ENCODE measurements at regions not wholly inside any gene's neighbourhood (a gene's known extent, or its start where the extent isn't known, plus 50 kb on each side); places are given as distances from the start of the nearest gene placed in this dataset.
"Not testable (repeated sequence)": the region's sequence is repeated elsewhere in the genome, so short reads cannot be mapped to it uniquely, and the experiment has no call there.

- Mint-ChIP-seq H3K36me3 (ENCODE audit: insufficient read depth in 2 of 2) (no peaks in the 10 kb centered on the region), H3K27me3 (ENCODE audit: low read depth) (no peaks in the 10 kb centered on the region), H3K4me1 (ENCODE audit: low read depth) (no peaks in the 10 kb centered on the region), H3K27ac (no peak overlapping the region), H3K9me3 (no peaks in the 10 kb centered on the region), H3K4me3 (no peak overlapping the region)
- DNase-seq, result no peak
- ATAC-seq (replicated peaks in 1 of 2), result no peak
Measured at GRCh38 chr3:15919971-15920370, 122.2 kb upstream of the ANKRD28 start.

GRCh38 chr3:15923640-15924405, 126.0 kb upstream of the ANKRD28 start:
- H3K36me3 Mint-ChIP-seq (ENCODE audit: insufficient read depth in 2 of 2), result no peaks in the 10 kb centered on the region
- H3K9me3 Mint-ChIP-seq, result no peaks in the 10 kb centered on the region
- DNase-seq (peak in 1 of 2 donors; percentile 4), ATAC-seq (replicated peaks in 1 of 2) (peak; percentile 49 to 51)
- H3K4me1 Mint-ChIP-seq (ENCODE audit: low read depth), result no peaks in the 10 kb centered on the region
- no peak overlapping the region for H3K27ac Mint-ChIP-seq
- H3K4me3 Mint-ChIP-seq, result no peak overlapping the region
- no peaks in the 10 kb centered on the region for H3K27me3 Mint-ChIP-seq (ENCODE audit: low read depth)

- Mint-ChIP-seq H3K27ac (no peak overlapping the region), H3K9me3 (no peaks in the 10 kb centered on the region), H3K27me3 (ENCODE audit: low read depth) (no peaks in the 10 kb centered on the region), H3K36me3 (ENCODE audit: insufficient read depth in 2 of 2) (no peaks in the 10 kb centered on the region), H3K4me3 (no peak overlapping the region), H3K4me1 (ENCODE audit: low read depth) (no peaks in the 10 kb centered on the region)
- ATAC-seq (replicated peaks in 1 of 2) (no peak), DNase-seq (no peak)
Measured at GRCh38 chr3:15924914-15925313, 127.1 kb upstream of the ANKRD28 start.

GRCh38 chr3:15926871-15927270, 129.1 kb upstream of the ANKRD28 start:
- Mint-ChIP-seq H3K27ac (no peak overlapping the region), H3K9me3 (no peaks in the 10 kb centered on the region), H3K4me3 (no peak overlapping the region), H3K36me3 (ENCODE audit: insufficient read depth in 2 of 2) (no peaks in the 10 kb centered on the region), H3K4me1 (ENCODE audit: low read depth) (no peaks in the 10 kb centered on the region), H3K27me3 (ENCODE audit: low read depth) (no peaks in the 10 kb centered on the region)
- ATAC-seq (replicated peaks in 1 of 2), result no peak
- no peak for DNase-seq

GRCh38 chr3:15927969-15928368, 130.2 kb upstream of the ANKRD28 start:
- H3K36me3 Mint-ChIP-seq (ENCODE audit: insufficient read depth in 2 of 2), result no peaks in the 10 kb centered on the region
- no peaks in the 10 kb centered on the region for H3K9me3 Mint-ChIP-seq
- no peaks in the 10 kb centered on the region for H3K4me1 Mint-ChIP-seq (ENCODE audit: low read depth)
- ATAC-seq (replicated peaks in 1 of 2) (no peak), DNase-seq (no peak)
- H3K27ac Mint-ChIP-seq, result no peak overlapping the region
- H3K4me3 Mint-ChIP-seq, result no peak overlapping the region
- H3K27me3 Mint-ChIP-seq (ENCODE audit: low read depth), result no peaks in the 10 kb centered on the region

GRCh38 chr3:15929944-15930571, 132.3 kb upstream of the ANKRD28 start:
- Mint-ChIP-seq H3K36me3 (ENCODE audit: insufficient read depth in 2 of 2) (no peaks in the 10 kb centered on the region), H3K4me1 (ENCODE audit: low read depth) (no peaks in the 10 kb centered on the region), H3K9me3 (no peaks in the 10 kb centered on the region), H3K27ac (no peak overlapping the region), H3K27me3 (ENCODE audit: low read depth) (no peaks in the 10 kb centered on the region), H3K4me3 (no peak overlapping the region)
- no peak for DNase-seq
- ATAC-seq (replicated peaks in 1 of 2), result no peak

- Mint-ChIP-seq H3K9me3 (no peaks in the 10 kb centered on the region), H3K36me3 (ENCODE audit: insufficient read depth in 2 of 2) (no peaks in the 10 kb centered on the region), H3K4me3 (no peak overlapping the region), H3K27ac (no peak overlapping the region), H3K27me3 (ENCODE audit: low read depth) (no peaks in the 10 kb centered on the region), H3K4me1 (ENCODE audit: low read depth) (no peaks in the 10 kb centered on the region)
- ATAC-seq (replicated peaks in 1 of 2) (no peak), DNase-seq (no peak)
Measured at GRCh38 chr3:15932348-15933300, 134.8 kb upstream of the ANKRD28 start.

- Mint-ChIP-seq H3K27me3 (ENCODE audit: low read depth) (no peaks in the 10 kb centered on the region), H3K27ac (no peak overlapping the region), H3K36me3 (ENCODE audit: insufficient read depth in 2 of 2) (no peaks in the 10 kb centered on the region), H3K4me1 (ENCODE audit: low read depth) (no peaks in the 10 kb centered on the region), H3K4me3 (no peak overlapping the region), H3K9me3 (no peaks in the 10 kb centered on the region)
- DNase-seq (no peak), ATAC-seq (replicated peaks in 1 of 2) (no peak)
Measured at GRCh38 chr3:15933439-15934139, 135.8 kb upstream of the ANKRD28 start.

- no peaks in the 10 kb centered on the region for H3K4me1 Mint-ChIP-seq (ENCODE audit: low read depth)
- H3K4me3 Mint-ChIP-seq, result no peak overlapping the region
- H3K9me3 Mint-ChIP-seq, result no peaks in the 10 kb centered on the region
- H3K27ac Mint-ChIP-seq, result no peak overlapping the region
- ATAC-seq (replicated peaks in 1 of 2), result no peak
- H3K27me3 Mint-ChIP-seq (ENCODE audit: low read depth), result no peaks in the 10 kb centered on the region
- H3K36me3 Mint-ChIP-seq (ENCODE audit: insufficient read depth in 2 of 2), result no peaks in the 10 kb centered on the region
- DNase-seq, result no peak
Measured at GRCh38 chr3:15934389-15935195, 136.8 kb upstream of the ANKRD28 start.

- Mint-ChIP-seq H3K4me3 (no peak overlapping the region), H3K9me3 (peaks cover 2 to 4% of the 10 kb centered on the region in 2 donors), H3K36me3 (ENCODE audit: insufficient read depth in 2 of 2) (peaks cover 4% of the 10 kb centered on the region in 2 donors), H3K4me1 (ENCODE audit: low read depth) (no peaks in the 10 kb centered on the region), H3K27ac (no peak overlapping the region), H3K27me3 (ENCODE audit: low read depth) (no peaks in the 10 kb centered on the region)
- DNase-seq (no peak), ATAC-seq (replicated peaks in 1 of 2) (no peak)
Measured at GRCh38 chr3:15936312-15936711, 138.5 kb upstream of the ANKRD28 start.

GRCh38 chr3:15940641-15941040, 142.9 kb upstream of the ANKRD28 start:
- H3K4me1 Mint-ChIP-seq (ENCODE audit: low read depth), result no peaks in the 10 kb centered on the region
- ATAC-seq (replicated peaks in 1 of 2), result no peak
- no peak overlapping the region for H3K27ac Mint-ChIP-seq
- peaks cover 4% of the 10 kb centered on the region in 2 donors for H3K36me3 Mint-ChIP-seq (ENCODE audit: insufficient read depth in 2 of 2)
- DNase-seq, result no peak
- H3K4me3 Mint-ChIP-seq, result no peak overlapping the region
- peaks cover 4 to 5% of the 10 kb centered on the region in 2 donors for H3K9me3 Mint-ChIP-seq
- H3K27me3 Mint-ChIP-seq (ENCODE audit: low read depth), result no peaks in the 10 kb centered on the region

- ATAC-seq (replicated peaks in 1 of 2); H3K9me3 Mint-ChIP-seq; DNase-seq; H3K36me3 Mint-ChIP-seq (ENCODE audit: insufficient read depth in 2 of 2); H3K4me3 Mint-ChIP-seq; H3K4me1 Mint-ChIP-seq (ENCODE audit: low read depth); H3K27me3 Mint-ChIP-seq (ENCODE audit: low read depth); H3K27ac Mint-ChIP-seq: not testable (repeated sequence)
Measured at GRCh38 chr3:15941457-15941856, 143.7 kb upstream of the ANKRD28 start.
